ENCODE measurements at regions not wholly inside any gene's neighbourhood (a gene's known extent, or its start where the extent isn't known, plus 50 kb on each side); places are given as distances from the start of the nearest gene placed in this dataset.
"Not testable (repeated sequence)": the region's sequence is repeated elsewhere in the genome, so short reads cannot be mapped to it uniquely, and the experiment has no call there.

GRCh38 chr16:85526185-85526974 is 86.7 kb upstream of the GSE1 start:
- DNase-seq (ENCODE audit: low read depth in 2 of 2) = no peak

GRCh38 chr16:85527042-85527766 is 85.9 kb upstream of the GSE1 start:
- no peak for DNase-seq (ENCODE audit: low read depth in 2 of 2)

GRCh38 chr16:85527767-85528297 is 85.3 kb upstream of the GSE1 start:
- no peak for DNase-seq (ENCODE audit: low read depth in 2 of 2)

- DNase-seq (ENCODE audit: low read depth in 2 of 2) = no peak
Measured at GRCh38 chr16:85528528-85529387, 84.4 kb upstream of the GSE1 start.

- DNase-seq (ENCODE audit: low read depth in 2 of 2) = no peak
Measured at GRCh38 chr16:85529489-85530369, 83.4 kb upstream of the GSE1 start.

- DNase-seq (ENCODE audit: low read depth in 2 of 2) = no peak
Measured at GRCh38 chr16:85530370-85530739, 82.8 kb upstream of the GSE1 start.

- no peak for DNase-seq (ENCODE audit: low read depth in 2 of 2)
Measured at GRCh38 chr16:85531516-85531915, 81.6 kb upstream of the GSE1 start.

GRCh38 chr16:85532147-85532546 is 81.0 kb upstream of the GSE1 start:
- no peak for DNase-seq (ENCODE audit: low read depth in 2 of 2)

- not testable (repeated sequence) for DNase-seq (ENCODE audit: low read depth in 2 of 2)
Measured at GRCh38 chr16:85533593-85533992, 79.5 kb upstream of the GSE1 start.

- DNase-seq (ENCODE audit: low read depth in 2 of 2) = no peak
Measured at GRCh38 chr16:85534536-85535351, 78.4 kb upstream of the GSE1 start.

GRCh38 chr16:85535352-85536072 is 77.6 kb upstream of the GSE1 start:
- DNase-seq (ENCODE audit: low read depth in 2 of 2) = no peak

- no peak for DNase-seq (ENCODE audit: low read depth in 2 of 2)
Measured at GRCh38 chr16:85536073-85536410, 77.1 kb upstream of the GSE1 start.

GRCh38 chr16:85536411-85537330 is 76.5 kb upstream of the GSE1 start:
- no peak for DNase-seq (ENCODE audit: low read depth in 2 of 2)

GRCh38 chr16:85537331-85537788 is 75.8 kb upstream of the GSE1 start:
- DNase-seq (ENCODE audit: low read depth in 2 of 2) = no peak

GRCh38 chr16:85537795-85538401 is 75.2 kb upstream of the GSE1 start:
- no peak for DNase-seq (ENCODE audit: low read depth in 2 of 2)

GRCh38 chr16:85539084-85539483 is 74.0 kb upstream of the GSE1 start:
- no peak for DNase-seq (ENCODE audit: low read depth in 2 of 2)

GRCh38 chr16:85539629-85540291 is 73.4 kb upstream of the GSE1 start:
- DNase-seq (ENCODE audit: low read depth in 2 of 2) = no peak

Data from activated CD4-positive, alpha-beta T cell treated with anti-CD3 and anti-CD28 coated beads for 24 hours (primary cell).